Hepatocyte (in vitro differentiated cells): ENCODE measurements at regions not wholly inside any gene's neighbourhood (a gene's known extent, or its start where the extent isn't known, plus 50 kb on each side); places are given as distances from the start of the nearest gene placed in this dataset.

Experiments used
- DNase-seq: peaks from one replicate; pipeline ENCODE4 v3.0.0-alpha.2; 2016; ENCODE audit warnings: low spot score
- H2AFZ ChIP-seq: fragments of 200-600 bp; sonication (generic); 2 replicates; pipeline ENCODE4 v1.6.0; 2016; ENCODE audit warnings: antibody characterized with exemption, mild to moderate bottlenecking
- H3K27ac ChIP-seq: fragments of 200-600 bp; sonication (generic); 2 replicates; pipeline ENCODE4 v1.5.1; 2016; ENCODE audit warnings: mild to moderate bottlenecking
- H3K27me3 ChIP-seq: fragments of 200-600 bp; sonication (generic); 2 replicates; pipeline ENCODE4 v1.6.1; 2016
- H3K36me3 ChIP-seq: fragments of 200-600 bp; sonication (generic); replicated peaks from 2 replicates; pipeline ENCODE4 v1.5.1; 2016; ENCODE audit warnings: low read depth; ENCODE audit not compliant: insufficient read depth
- H3K4me1 ChIP-seq: fragments of 200-600 bp; sonication (generic); 2 replicates; pipeline ENCODE4 v1.5.1; 2016; ENCODE audit warnings: mild to moderate bottlenecking, moderate library complexity; ENCODE audit not compliant: insufficient read depth
- H3K4me2 ChIP-seq: fragments of 200-600 bp; sonication (generic); 2 replicates; pipeline ENCODE4 v1.6.0; 2016
- H3K4me3 ChIP-seq: fragments of 200-600 bp; sonication (generic); 2 replicates; pipeline ENCODE4 v1.5.1; 2016; ENCODE audit warnings: mild to moderate bottlenecking
- H3K79me2 ChIP-seq: fragments of 200-600 bp; sonication (generic); 2 replicates; pipeline ENCODE4 v1.6.0; 2017; ENCODE audit warnings: mild to moderate bottlenecking
- H3K9me2 ChIP-seq: fragments of 200-600 bp; sonication (generic); replicated peaks from 2 replicates; pipeline ENCODE4 v1.6.0; 2017; ENCODE audit warnings: mild to moderate bottlenecking; ENCODE audit not compliant: insufficient read depth
- H3K9me3 ChIP-seq: fragments of 200-600 bp; sonication (generic); 2 replicates; pipeline ENCODE4 v1.5.1; 2016; ENCODE audit warnings: low read depth, mild to moderate bottlenecking
- H4K20me1 ChIP-seq: fragments of 200-600 bp; sonication (generic); 2 replicates; pipeline ENCODE4 v1.6.0; 2016; ENCODE audit warnings: mild to moderate bottlenecking; ENCODE audit not compliant: insufficient read depth, poor library complexity, severe bottlenecking
- CTCF ChIP-seq: fragments of 200-600 bp; sonication (generic); IDR thresholded peaks from 2 replicates; pipeline ENCODE4 v1.5.1; 2016; ENCODE audit warnings: antibody characterized with exemption, mild to moderate bottlenecking; ENCODE audit not compliant: poor library complexity
- EZH2 ChIP-seq: fragments of 200-600 bp; sonication (generic); IDR thresholded peaks from 2 replicates; pipeline ENCODE4 v1.6.1; 2016; ENCODE audit warnings: antibody characterized with exemption, mild to moderate bottlenecking, borderline replicate concordance
- EZH2phosphoT487 ChIP-seq: fragments of 200-600 bp; sonication (generic); IDR thresholded peaks from one replicate; pipeline ENCODE4 v1.6.1; 2018; ENCODE audit warnings: antibody characterized with exemption, mild to moderate bottlenecking, low read depth, moderate library complexity; ENCODE audit not compliant: unreplicated experiment, severe bottlenecking
- WGBS: methylation state at CpG from one replicate; pipeline ENCODE4 v1.1.6; 2016; ENCODE audit warnings: low lambda C conversion rate; ENCODE audit errors: missing lambda C conversion rate; 5-methylcytosine and 5-hydroxymethylcytosine counted together

- Histone ChIP-seq H3K36me3 (no peaks in the 10 kb centered on the region), H3K27ac (no peak overlapping the region), H3K79me2 (no peaks in the 10 kb centered on the region), H3K4me1 (no peaks in the 10 kb centered on the region), H3K4me3 (no peak overlapping the region), H3K27me3 (no peaks in the 10 kb centered on the region), H3K4me2 (no peak overlapping the region), H3K9me3 (no peaks in the 10 kb centered on the region), H4K20me1 (no peaks in the 10 kb centered on the region), H2AFZ (no peak overlapping the region), H3K9me2 (no peaks in the 10 kb centered on the region)
- TF ChIP-seq EZH2phosphoT487: no peak
- peak; percentile 53 for DNase-seq
- 100% methylated on average over 1 of the region's 1 CpG for WGBS
These were observed 219.9 kb downstream of the PIK3C3 start for GRCh38 chr18:42174909-42175308.

- no peaks in the 10 kb centered on the region for H4K20me1 ChIP-seq
- H3K4me2 ChIP-seq: no peak overlapping the region
- H3K9me2 ChIP-seq: no peaks in the 10 kb centered on the region
- no peak overlapping the region for H3K27ac ChIP-seq
- H2AFZ ChIP-seq: no peak overlapping the region
- no peak for DNase-seq
- H3K4me1 ChIP-seq: no peaks in the 10 kb centered on the region
- no peaks in the 10 kb centered on the region for H3K79me2 ChIP-seq
- TF ChIP-seq EZH2 (no peak), EZH2phosphoT487 (no peak), CTCF (no peak)
- H3K27me3 ChIP-seq: no peaks in the 10 kb centered on the region
- H3K36me3 ChIP-seq: no peaks in the 10 kb centered on the region
- H3K4me3 ChIP-seq: no peak overlapping the region
- no peaks in the 10 kb centered on the region for H3K9me3 ChIP-seq
- WGBS: 82% methylated on average over 3 of the region's 3 CpGs
These were observed 221.6 kb downstream of the PIK3C3 start for GRCh38 chr18:42176599-42176998.

- H3K36me3 ChIP-seq: no peaks in the 10 kb centered on the region
- no peak overlapping the region for H3K27ac ChIP-seq
- no peak overlapping the region for H3K4me3 ChIP-seq
- TF ChIP-seq EZH2phosphoT487 (no peak), EZH2 (no peak), CTCF (no peak)
- no peak overlapping the region for H3K4me2 ChIP-seq
- no peaks in the 10 kb centered on the region for H3K4me1 ChIP-seq
- H2AFZ ChIP-seq: no peak overlapping the region
- DNase-seq: no peak
- H3K9me2 ChIP-seq: no peaks in the 10 kb centered on the region
- no peaks in the 10 kb centered on the region for H4K20me1 ChIP-seq
- no peaks in the 10 kb centered on the region for H3K27me3 ChIP-seq
- no peaks in the 10 kb centered on the region for H3K79me2 ChIP-seq
- H3K9me3 ChIP-seq: no peaks in the 10 kb centered on the region
- 77% methylated on average over 1 of the region's 1 CpG for WGBS
These were observed 222.4 kb downstream of the PIK3C3 start for GRCh38 chr18:42177390-42177789.

GRCh38 chr18:42178376-42179080 lies 223.5 kb downstream of the PIK3C3 start:
- H3K4me1 ChIP-seq: no peaks in the 10 kb centered on the region
- no peak overlapping the region for H3K27ac ChIP-seq
- H2AFZ ChIP-seq: no peak overlapping the region
- no peaks in the 10 kb centered on the region for H3K79me2 ChIP-seq
- H3K9me3 ChIP-seq: no peaks in the 10 kb centered on the region
- no peaks in the 10 kb centered on the region for H3K27me3 ChIP-seq
- H3K4me2 ChIP-seq: no peak overlapping the region
- no peak for DNase-seq
- H3K36me3 ChIP-seq: no peaks in the 10 kb centered on the region
- no peak for TF ChIP-seq CTCF
- no peak for TF ChIP-seq EZH2phosphoT487
- no peak for TF ChIP-seq EZH2
- whole genome bisulfite sequencing: 89% methylated on average over 1 of the region's 1 CpG
- no peak overlapping the region for H3K4me3 ChIP-seq
- no peaks in the 10 kb centered on the region for H3K9me2 ChIP-seq
- H4K20me1 ChIP-seq: no peaks in the 10 kb centered on the region
